ENCODE measurements at regions not wholly inside any gene's neighbourhood (a gene's known extent, or its start where the extent isn't known, plus 50 kb on each side); places are given as distances from the start of the nearest gene placed in this dataset.

- DNase-seq (ENCODE audit: unreplicated experiment) = no peak
- POLR2A ChIA-PET = no interaction called here
- H3K36me3 Mint-ChIP-seq (ENCODE audit: insufficient read depth, unreplicated experiment) = no peaks in the 10 kb centered on the region
- intact Hi-C loops (cut with micrococcal nuclease) = no loop called here
- H3K27ac Mint-ChIP-seq (ENCODE audit: low read depth, unreplicated experiment) = no peak overlapping the region
- no TSS peak for BruUV-seq (replicated peaks)
- CTCF ChIA-PET = no interaction called here
- H3K27me3 Mint-ChIP-seq (ENCODE audit: insufficient read depth, unreplicated experiment) = no peaks in the 10 kb centered on the region
- H3K4me1 Mint-ChIP-seq (ENCODE audit: insufficient read depth, unreplicated experiment) = no peaks in the 10 kb centered on the region
- no peak for TF ChIP-seq CTCF (IDR thresholded peaks at IDR 0.05; ENCODE audit: unreplicated experiment)
- peaks cover 4% of the 10 kb centered on the region for H3K9me3 Mint-ChIP-seq (ENCODE audit: unreplicated experiment)
- H3K4me3 Mint-ChIP-seq (ENCODE audit: unreplicated experiment) = no peak overlapping the region
Observed at GRCh38 chr3:3333571-3333970, 154.1 kb upstream of the CRBN start.

- Mint-ChIP-seq H3K4me1 (ENCODE audit: insufficient read depth, unreplicated experiment) (no peaks in the 10 kb centered on the region), H3K27me3 (ENCODE audit: insufficient read depth, unreplicated experiment) (no peaks in the 10 kb centered on the region), H3K27ac (ENCODE audit: low read depth, unreplicated experiment) (no peak overlapping the region), H3K36me3 (ENCODE audit: insufficient read depth, unreplicated experiment) (no peaks in the 10 kb centered on the region), H3K4me3 (ENCODE audit: unreplicated experiment) (no peak overlapping the region), H3K9me3 (ENCODE audit: unreplicated experiment) (no peaks in the 10 kb centered on the region)
- ChIA-PET CTCF (interaction anchor here (1.2 to 1.3 kb wide), 2 partner anchors 23 to 116 kb away, joined by 3 to 5 read pairs; no protein-coding TSS in a partner anchor), POLR2A (no interaction called here)
- TF ChIP-seq CTCF (IDR thresholded peaks at IDR 0.05; ENCODE audit: unreplicated experiment) = no peak
- DNase-seq (ENCODE audit: unreplicated experiment) = no peak
- intact Hi-C loops (cut with micrococcal nuclease) = no loop called here
- no TSS peak for BruUV-seq (replicated peaks)
Observed at GRCh38 chr3:3316521-3316920, 137.0 kb upstream of the CRBN start.

GRCh38 chr3:3315846-3316245 lies 136.4 kb upstream of the CRBN start:
- DNase-seq (ENCODE audit: unreplicated experiment) = no peak

GRCh38 chr3:3309887-3310286 lies 130.4 kb upstream of the CRBN start:
- Mint-ChIP-seq H3K27me3 (ENCODE audit: insufficient read depth, unreplicated experiment) (no peaks in the 10 kb centered on the region), H3K9me3 (ENCODE audit: unreplicated experiment) (no peaks in the 10 kb centered on the region), H3K27ac (ENCODE audit: low read depth, unreplicated experiment) (no peak overlapping the region), H3K36me3 (ENCODE audit: insufficient read depth, unreplicated experiment) (no peaks in the 10 kb centered on the region), H3K4me1 (ENCODE audit: insufficient read depth, unreplicated experiment) (peaks cover 5% of the 10 kb centered on the region), H3K4me3 (ENCODE audit: unreplicated experiment) (no peak overlapping the region)
- ChIA-PET CTCF (no interaction called here), POLR2A (interaction anchor here (0.6 kb wide), 1 partner anchor 39 kb away, joined by 3 read pairs; no protein-coding TSS in a partner anchor)
- BruUV-seq (replicated peaks) = no TSS peak
- DNase-seq (ENCODE audit: unreplicated experiment) = no peak
- intact Hi-C loops (cut with micrococcal nuclease) = no loop called here
- TF ChIP-seq CTCF (IDR thresholded peaks at IDR 0.05; ENCODE audit: unreplicated experiment) = no peak

More at GRCh38 chr3:3315846-3316245, 136.4 kb upstream of the CRBN start:
- CTCF ChIA-PET = interaction anchor here (1.2 to 1.3 kb wide), 2 partner anchors 23 to 115 kb away, joined by 3 to 5 read pairs; no protein-coding TSS in a partner anchor
- no peaks in the 10 kb centered on the region for H3K27me3 Mint-ChIP-seq (ENCODE audit: insufficient read depth, unreplicated experiment)
- no peak for TF ChIP-seq CTCF (IDR thresholded peaks at IDR 0.05; ENCODE audit: unreplicated experiment)
- intact Hi-C loops (cut with micrococcal nuclease) = no loop called here
- POLR2A ChIA-PET = no interaction called here
- no TSS peak for BruUV-seq (replicated peaks)
- no peaks in the 10 kb centered on the region for H3K36me3 Mint-ChIP-seq (ENCODE audit: insufficient read depth, unreplicated experiment)
- H3K27ac Mint-ChIP-seq (ENCODE audit: low read depth, unreplicated experiment) = no peak overlapping the region
- no peaks in the 10 kb centered on the region for H3K4me1 Mint-ChIP-seq (ENCODE audit: insufficient read depth, unreplicated experiment)
- no peak overlapping the region for H3K4me3 Mint-ChIP-seq (ENCODE audit: unreplicated experiment)
- no peaks in the 10 kb centered on the region for H3K9me3 Mint-ChIP-seq (ENCODE audit: unreplicated experiment)
